ENCODE measurements at regions not wholly inside any gene's neighbourhood (a gene's known extent, or its start where the extent isn't known, plus 50 kb on each side); places are given as distances from the start of the nearest gene placed in this dataset.

DNA sequence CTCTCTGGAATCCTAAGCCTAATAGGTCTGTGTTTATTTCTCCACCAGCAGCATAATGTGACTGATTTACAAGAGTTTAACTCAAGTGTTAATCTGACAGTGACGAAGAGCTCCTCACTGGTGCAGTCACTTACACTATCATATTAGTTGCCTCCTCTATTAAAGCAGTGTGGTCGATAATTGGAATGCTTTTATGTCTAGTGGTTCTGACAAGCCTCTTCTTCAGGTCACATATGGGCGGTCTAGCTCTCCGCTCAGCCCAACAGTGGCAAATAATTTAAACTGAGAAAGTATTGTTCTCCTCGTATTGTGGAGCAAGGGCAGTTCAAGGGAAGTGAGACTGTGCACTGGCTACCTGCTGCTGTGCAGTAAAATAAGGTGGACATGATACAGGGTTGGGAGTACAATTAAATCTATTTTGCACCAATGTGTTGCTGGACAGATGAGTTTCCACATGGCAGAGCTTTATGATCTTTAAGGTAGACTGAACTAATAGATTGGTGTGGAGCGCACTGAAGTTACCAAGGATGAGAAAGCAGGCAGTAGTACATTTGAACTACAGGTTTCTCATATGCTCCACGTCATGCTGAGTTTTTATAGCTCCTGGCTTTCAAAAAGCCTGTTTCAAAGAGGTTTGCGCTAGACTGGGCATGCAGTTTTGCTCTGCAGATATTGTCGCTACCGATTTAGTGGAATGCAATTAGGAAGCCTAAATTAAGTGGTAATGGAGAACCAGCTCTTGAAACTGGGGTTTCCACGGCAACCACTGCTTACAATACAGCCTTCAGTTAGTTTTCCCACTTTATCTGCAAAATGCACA is 151.7 kb upstream of the POU3F3 start:
- TF ChIP-seq, protein P1, sequence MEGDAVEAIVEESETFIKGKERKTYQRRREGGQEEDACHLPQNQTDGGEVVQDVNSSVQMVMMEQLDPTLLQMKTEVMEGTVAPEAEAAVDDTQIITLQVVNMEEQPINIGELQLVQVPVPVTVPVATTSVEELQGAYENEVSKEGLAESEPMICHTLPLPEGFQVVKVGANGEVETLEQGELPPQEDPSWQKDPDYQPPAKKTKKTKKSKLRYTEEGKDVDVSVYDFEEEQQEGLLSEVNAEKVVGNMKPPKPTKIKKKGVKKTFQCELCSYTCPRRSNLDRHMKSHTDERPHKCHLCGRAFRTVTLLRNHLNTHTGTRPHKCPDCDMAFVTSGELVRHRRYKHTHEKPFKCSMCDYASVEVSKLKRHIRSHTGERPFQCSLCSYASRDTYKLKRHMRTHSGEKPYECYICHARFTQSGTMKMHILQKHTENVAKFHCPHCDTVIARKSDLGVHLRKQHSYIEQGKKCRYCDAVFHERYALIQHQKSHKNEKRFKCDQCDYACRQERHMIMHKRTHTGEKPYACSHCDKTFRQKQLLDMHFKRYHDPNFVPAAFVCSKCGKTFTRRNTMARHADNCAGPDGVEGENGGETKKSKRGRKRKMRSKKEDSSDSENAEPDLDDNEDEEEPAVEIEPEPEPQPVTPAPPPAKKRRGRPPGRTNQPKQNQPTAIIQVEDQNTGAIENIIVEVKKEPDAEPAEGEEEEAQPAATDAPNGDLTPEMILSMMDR (IDR thresholded peaks at IDR 0.05; ENCODE audit: low read depth, low read length), result no peak
- H3K9me3 ChIP-seq (ENCODE audit: severe bottlenecking), result no peaks in the 10 kb centered on the region
- no peak overlapping the region for H3K27ac ChIP-seq
- peaks cover 88% of the 10 kb centered on the region for H3K27me3 ChIP-seq (ENCODE audit: insufficient read depth, low read depth, severe bottlenecking)
- no peaks in the 10 kb centered on the region for H3K36me3 ChIP-seq
- H3K4me3 ChIP-seq (ENCODE audit: low read depth, low read length), result no peak overlapping the region
- DNase-seq, result no peak

DNA sequence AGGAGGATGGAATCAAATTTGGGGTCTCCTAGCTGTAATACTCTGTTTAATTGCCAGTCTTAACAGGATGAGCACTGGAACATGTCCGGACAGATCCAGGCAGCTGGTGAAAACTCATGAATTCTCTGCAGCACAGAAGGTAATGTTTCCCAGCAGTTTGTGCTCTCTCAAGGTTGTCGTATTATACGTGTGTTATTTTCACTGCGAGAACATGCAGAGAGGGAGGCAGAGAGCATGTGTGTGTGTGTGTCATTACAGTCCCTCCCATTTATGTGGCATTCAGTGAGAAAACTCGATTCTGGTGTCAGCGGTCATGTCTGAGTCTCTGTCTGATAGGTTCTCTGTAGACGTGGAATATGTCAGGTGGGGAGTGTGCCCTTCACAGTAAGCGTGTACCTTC is 150.2 kb upstream of the POU3F3 start:
- H3K4me3 ChIP-seq (ENCODE audit: low read depth, low read length), result no peak overlapping the region
- H3K9me3 ChIP-seq (ENCODE audit: severe bottlenecking), result no peaks in the 10 kb centered on the region
- no peak for DNase-seq
- TF ChIP-seq, protein P1 (IDR thresholded peaks at IDR 0.05; ENCODE audit: low read depth, low read length), result no peak
- no peaks in the 10 kb centered on the region for H3K36me3 ChIP-seq
- H3K27me3 ChIP-seq (ENCODE audit: insufficient read depth, low read depth, severe bottlenecking), result peaks cover 95% of the 10 kb centered on the region
- H3K27ac ChIP-seq, result no peak overlapping the region

- no peak for DNase-seq
- H3K36me3 ChIP-seq, result no peaks in the 10 kb centered on the region
- no peak overlapping the region for H3K4me3 ChIP-seq (ENCODE audit: low read depth, low read length)
- no peaks in the 10 kb centered on the region for H3K9me3 ChIP-seq (ENCODE audit: severe bottlenecking)
- H3K27ac ChIP-seq, result no peak overlapping the region
- H3K27me3 ChIP-seq (ENCODE audit: insufficient read depth, low read depth, severe bottlenecking), result peaks cover 85% of the 10 kb centered on the region
- TF ChIP-seq, protein P1 (IDR thresholded peaks at IDR 0.05; ENCODE audit: low read depth, low read length), result no peak
Observed at GRCh38 chr2:104704496-104705245, 149.2 kb upstream of the POU3F3 start.

- Histone ChIP-seq H3K4me3 (ENCODE audit: low read depth, low read length) (no peak overlapping the region), H3K36me3 (no peaks in the 10 kb centered on the region), H3K9me3 (ENCODE audit: severe bottlenecking) (no peaks in the 10 kb centered on the region), H3K27ac (no peak overlapping the region), H3K27me3 (ENCODE audit: insufficient read depth, low read depth, severe bottlenecking) (peaks cover 64% of the 10 kb centered on the region)
- TF ChIP-seq, protein P1 (IDR thresholded peaks at IDR 0.05; ENCODE audit: low read depth, low read length), result no peak
- DNase-seq, result no peak
Observed at GRCh38 chr2:104707056-104707455, 146.9 kb upstream of the POU3F3 start.

- Histone ChIP-seq H3K36me3 (no peaks in the 10 kb centered on the region), H3K4me3 (ENCODE audit: low read depth, low read length) (no peak overlapping the region), H3K27ac (no peak overlapping the region), H3K27me3 (ENCODE audit: insufficient read depth, low read depth, severe bottlenecking) (peaks cover 60% of the 10 kb centered on the region), H3K9me3 (ENCODE audit: severe bottlenecking) (no peaks in the 10 kb centered on the region)
- TF ChIP-seq, protein P1 (IDR thresholded peaks at IDR 0.05; ENCODE audit: low read depth, low read length), result no peak
- no peak for DNase-seq
Observed at GRCh38 chr2:104708967-104709366, 144.9 kb upstream of the POU3F3 start.
